Karpas-422 (cell line): ENCODE measurements at regions not wholly inside any gene's neighbourhood (a gene's known extent, or its start where the extent isn't known, plus 50 kb on each side); places are given as distances from the start of the nearest gene placed in this dataset.
"Not testable (repeated sequence)": the region's sequence is repeated elsewhere in the genome, so short reads cannot be mapped to it uniquely, and the experiment has no call there.

ENCODE experiments used
- DNase-seq: peaks from one replicate; pipeline ENCODE4 v3.0.0-alpha.2; 2015
- H2AFZ ChIP-seq: fragments of 200-600 bp; sonication (generic); 2 replicates; pipeline ENCODE4 v1.6.1; 2014; ENCODE audit warnings: antibody characterized with exemption, low read length, mixed read lengths
- H3K27ac ChIP-seq: fragments of 200-600 bp; sonication (generic); 2 replicates; pipeline ENCODE4 v1.5.1; 2014; ENCODE audit warnings: mild to moderate bottlenecking, low read length, moderate library complexity
- H3K27me3 ChIP-seq: fragments of 200-600 bp; sonication (generic); 2 replicates; pipeline ENCODE4 v1.6.1; 2014; ENCODE audit warnings: low read length, mixed read lengths
- H3K36me3 ChIP-seq: fragments of 200-600 bp; sonication (generic); 2 replicates; pipeline ENCODE4 v1.6.1; 2014; ENCODE audit warnings: low read length, mixed read lengths; ENCODE audit not compliant: insufficient read depth
- H3K4me1 ChIP-seq: fragments of 200-600 bp; sonication (generic); 2 replicates; pipeline ENCODE4 v1.6.1; 2014; ENCODE audit warnings: mild to moderate bottlenecking, low read length, mixed read lengths
- H3K4me2 ChIP-seq: fragments of 200-600 bp; sonication (generic); 2 replicates; pipeline ENCODE4 v1.6.1; 2014; ENCODE audit warnings: low read length, low read depth, mild to moderate bottlenecking; ENCODE audit not compliant: poor library complexity, severe bottlenecking
- H3K4me3 ChIP-seq: fragments of 200-600 bp; sonication (generic); 2 replicates; pipeline ENCODE4 v1.5.1; 2014; ENCODE audit warnings: mild to moderate bottlenecking, antibody characterized with exemption, low read length, mixed read lengths
- H3K79me2 ChIP-seq: fragments of 200-600 bp; sonication (generic); 2 replicates; pipeline ENCODE4 v1.6.1; 2014; ENCODE audit warnings: mild to moderate bottlenecking, low read length, mixed read lengths
- H3K9ac ChIP-seq: fragments of 200-600 bp; sonication (generic); 2 replicates; pipeline ENCODE4 v1.6.0; 2014; ENCODE audit warnings: low read length
- H3K9me2 ChIP-seq: fragments of 200-600 bp; sonication (generic), shearing (Covaris generic); replicated peaks from 2 replicates; pipeline ENCODE4 v1.6.0; 2014; ENCODE audit warnings: mild to moderate bottlenecking, low read length, moderate library complexity; ENCODE audit not compliant: insufficient read depth
- H3K9me3 ChIP-seq: fragments of 300-700, 200-600 bp; sonication (generic); 2 replicates; pipeline ENCODE4 v1.6.1; 2014; ENCODE audit warnings: low read length, mixed read lengths
- H4K20me1 ChIP-seq: fragments of 200-600 bp; sonication (generic); 2 replicates; pipeline ENCODE4 v1.6.1; 2014; ENCODE audit warnings: mild to moderate bottlenecking, antibody characterized with exemption, low read length, low read depth; ENCODE audit not compliant: insufficient read depth

DNA sequence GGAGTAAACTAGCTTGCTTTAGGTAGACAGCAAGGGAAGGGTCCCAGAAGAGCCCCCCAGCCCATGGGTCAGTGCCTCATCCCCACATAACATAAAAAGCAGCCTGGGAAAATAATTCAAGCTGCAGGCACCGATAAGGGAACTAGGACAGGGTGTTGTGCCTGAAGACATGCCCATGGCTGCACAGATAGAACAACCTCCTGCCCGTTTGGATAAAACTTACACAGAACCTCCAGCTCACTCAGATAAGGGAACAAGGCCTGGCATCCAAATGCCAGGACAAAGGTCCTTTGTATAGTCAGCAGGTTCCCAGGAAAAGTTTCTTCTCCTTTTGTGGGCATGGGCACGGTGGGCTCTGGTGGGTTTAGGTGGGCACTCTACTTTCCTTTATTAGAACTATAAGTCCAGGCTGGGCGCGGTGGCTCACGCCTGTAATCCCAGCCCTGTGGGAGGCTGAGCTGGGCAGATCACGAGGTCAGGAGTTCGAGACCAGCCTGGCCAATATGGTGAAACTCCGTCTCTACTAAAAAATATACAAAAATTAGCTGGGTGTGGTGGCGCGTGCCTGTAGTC lies 149.5 kb downstream of the GLUD2 start:
- not testable (repeated sequence) for H3K27ac ChIP-seq, H3K36me3 ChIP-seq, DNase-seq, H3K4me2 ChIP-seq, H2AFZ ChIP-seq, H3K9me3 ChIP-seq, H4K20me1 ChIP-seq, H3K4me1 ChIP-seq, H3K79me2 ChIP-seq, H3K9me2 ChIP-seq, H3K9ac ChIP-seq, H3K4me3 ChIP-seq, H3K27me3 ChIP-seq

GRCh38 chrX:121208563-121208962 lies 161.2 kb downstream of the GLUD2 start:
- Histone ChIP-seq H3K79me2 (no peaks in the 10 kb centered on the region), H2AFZ (no peak overlapping the region), H3K36me3 (no peaks in the 10 kb centered on the region), H3K4me3 (no peak overlapping the region), H3K4me1 (no peaks in the 10 kb centered on the region), H3K27ac (no peak overlapping the region), H3K9me2 (no peaks in the 10 kb centered on the region), H3K27me3 (no peaks in the 10 kb centered on the region), H4K20me1 (no peaks in the 10 kb centered on the region), H3K4me2 (no peak overlapping the region), H3K9me3 (no peaks in the 10 kb centered on the region), H3K9ac (no peak overlapping the region)
- DNase-seq: no peak

- Histone ChIP-seq H3K27ac (no peak overlapping the region), H3K79me2 (no peaks in the 10 kb centered on the region), H3K4me3 (no peak overlapping the region), H2AFZ (no peak overlapping the region), H3K27me3 (no peaks in the 10 kb centered on the region), H3K9ac (no peak overlapping the region), H3K9me2 (no peaks in the 10 kb centered on the region), H3K4me1 (no peaks in the 10 kb centered on the region), H4K20me1 (no peaks in the 10 kb centered on the region), H3K4me2 (no peak overlapping the region), H3K36me3 (no peaks in the 10 kb centered on the region), H3K9me3 (no peaks in the 10 kb centered on the region)
- DNase-seq: no peak
Observed at GRCh38 chrX:121216641-121217374, 169.4 kb downstream of the GLUD2 start.

GRCh38 chrX:121221322-121221977 lies 174.0 kb downstream of the GLUD2 start:
- no peaks in the 10 kb centered on the region for H3K79me2 ChIP-seq
- no peak for DNase-seq
- H4K20me1 ChIP-seq: no peaks in the 10 kb centered on the region
- H3K9ac ChIP-seq: no peak overlapping the region
- H3K4me3 ChIP-seq: no peak overlapping the region
- H3K4me1 ChIP-seq: no peaks in the 10 kb centered on the region
- H3K27ac ChIP-seq: no peak overlapping the region
- no peak overlapping the region for H3K4me2 ChIP-seq
- no peaks in the 10 kb centered on the region for H3K9me2 ChIP-seq
- H3K36me3 ChIP-seq: no peaks in the 10 kb centered on the region
- H3K27me3 ChIP-seq: no peaks in the 10 kb centered on the region
- H3K9me3 ChIP-seq: no peaks in the 10 kb centered on the region
- no peak overlapping the region for H2AFZ ChIP-seq

GRCh38 chrX:121227888-121228287 lies 180.5 kb downstream of the GLUD2 start:
- H3K79me2 ChIP-seq: no peaks in the 10 kb centered on the region
- H4K20me1 ChIP-seq: no peaks in the 10 kb centered on the region
- no peak overlapping the region for H3K4me3 ChIP-seq
- H3K27me3 ChIP-seq: no peaks in the 10 kb centered on the region
- H3K4me1 ChIP-seq: no peaks in the 10 kb centered on the region
- no peak overlapping the region for H3K27ac ChIP-seq
- H3K9me3 ChIP-seq: no peaks in the 10 kb centered on the region
- no peak overlapping the region for H3K9ac ChIP-seq
- H3K36me3 ChIP-seq: no peaks in the 10 kb centered on the region
- H3K4me2 ChIP-seq: no peak overlapping the region
- no peak for DNase-seq
- no peaks in the 10 kb centered on the region for H3K9me2 ChIP-seq
- H2AFZ ChIP-seq: no peak overlapping the region

- Histone ChIP-seq H3K9ac (no peak overlapping the region), H3K9me2 (no peaks in the 10 kb centered on the region), H3K9me3 (no peaks in the 10 kb centered on the region), H3K79me2 (no peaks in the 10 kb centered on the region), H3K4me2 (no peak overlapping the region), H3K27ac (no peak overlapping the region), H3K4me1 (no peaks in the 10 kb centered on the region), H3K27me3 (no peaks in the 10 kb centered on the region), H2AFZ (no peak overlapping the region), H4K20me1 (no peaks in the 10 kb centered on the region), H3K4me3 (no peak overlapping the region), H3K36me3 (no peaks in the 10 kb centered on the region)
- DNase-seq: no peak
Observed at GRCh38 chrX:121231566-121232358, 184.4 kb downstream of the GLUD2 start.

- H3K9ac ChIP-seq: no peak overlapping the region
- no peaks in the 10 kb centered on the region for H3K9me3 ChIP-seq
- DNase-seq: no peak
Observed at GRCh38 chrX:121236040-121236439, 188.6 kb downstream of the GLUD2 start.

DNA sequence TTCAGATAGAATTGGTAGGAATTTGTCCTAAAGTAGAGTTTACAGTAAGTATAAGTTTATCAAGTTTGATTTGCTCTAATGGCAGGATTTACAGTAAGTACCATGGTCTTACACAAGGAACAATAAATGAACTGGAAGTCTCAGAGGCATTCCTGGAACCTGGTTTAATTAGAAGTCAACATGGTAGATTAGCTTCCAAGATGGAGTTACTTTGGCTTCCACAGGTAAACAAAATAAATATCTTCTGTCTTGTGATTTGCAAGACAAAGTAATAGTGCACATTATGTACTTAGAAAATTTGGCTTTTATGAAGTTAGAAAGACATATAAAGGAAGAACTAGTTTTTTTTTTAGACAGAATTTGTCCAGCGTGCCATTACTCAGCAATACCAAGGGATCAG lies 190.7 kb downstream of the GLUD2 start:
- H3K27ac ChIP-seq: no peak overlapping the region
- H3K36me3 ChIP-seq: no peaks in the 10 kb centered on the region
- no peaks in the 10 kb centered on the region for H3K9me2 ChIP-seq
- H4K20me1 ChIP-seq: no peaks in the 10 kb centered on the region
- H3K4me2 ChIP-seq: no peak overlapping the region
- H3K9ac ChIP-seq: no peak overlapping the region
- H3K4me1 ChIP-seq: no peaks in the 10 kb centered on the region
- H2AFZ ChIP-seq: no peak overlapping the region
- H3K4me3 ChIP-seq: no peak overlapping the region
- no peaks in the 10 kb centered on the region for H3K9me3 ChIP-seq
- H3K27me3 ChIP-seq: no peaks in the 10 kb centered on the region
- H3K79me2 ChIP-seq: no peaks in the 10 kb centered on the region
- DNase-seq: no peak

More at GRCh38 chrX:121236040-121236439, 188.6 kb downstream of the GLUD2 start:
- Histone ChIP-seq H4K20me1 (no peaks in the 10 kb centered on the region), H2AFZ (no peak overlapping the region), H3K79me2 (no peaks in the 10 kb centered on the region), H3K36me3 (no peaks in the 10 kb centered on the region), H3K4me2 (no peak overlapping the region), H3K4me3 (no peak overlapping the region), H3K9me2 (no peaks in the 10 kb centered on the region), H3K27ac (no peak overlapping the region), H3K4me1 (no peaks in the 10 kb centered on the region), H3K27me3 (no peaks in the 10 kb centered on the region)
